B cell (primary cell): ENCODE measurements at regions not wholly inside any gene's neighbourhood (a gene's known extent, or its start where the extent isn't known, plus 50 kb on each side); places are given as distances from the start of the nearest gene placed in this dataset.

Experiments
- CTCF ChIP-seq: fragments of 200-600 bp; IDR thresholded peaks from one replicate; pipeline ENCODE4 v1.8.0; 2022; ENCODE audit warnings: antibody characterized with exemption, mild to moderate bottlenecking
- EZH2 ChIP-seq: IDR thresholded peaks from 2 replicates; pipeline ENCODE4 v1.6.1; 2012; ENCODE audit warnings: borderline replicate concordance, low read depth, mild to moderate bottlenecking, moderate library complexity, low read length; ENCODE audit not compliant: insufficient read depth, poor library complexity, severe bottlenecking

GRCh38 chr2:235399895-235400294, 93.9 kb upstream of the AGAP1 start:
- TF ChIP-seq CTCF (no peak), EZH2 (no peak)
